Progenitor cell of endocrine pancreas (in vitro differentiated cells): ENCODE measurements at regions not wholly inside any gene's neighbourhood (a gene's known extent, or its start where the extent isn't known, plus 50 kb on each side); places are given as distances from the start of the nearest gene placed in this dataset.

Experiments used
- DNase-seq: peaks from one replicate; pipeline ENCODE4 v3.0.0; 2021; ENCODE audit warnings: low spot score; ENCODE audit not compliant: unreplicated experiment
- H3K27ac Mint-ChIP-seq: 2 replicates; pipeline ENCODE4 v1.8.0; 2021; ENCODE audit warnings: mild to moderate bottlenecking, moderate library complexity, mixed read lengths
- H3K27me3 Mint-ChIP-seq: 2 replicates; pipeline ENCODE4 v1.8.0; 2021; ENCODE audit warnings: mixed read lengths
- H3K36me3 Mint-ChIP-seq: 2 replicates; pipeline ENCODE4 v1.8.0; 2022; ENCODE audit warnings: mixed read lengths; ENCODE audit not compliant: insufficient read depth
- H3K4me1 Mint-ChIP-seq: 2 replicates; pipeline ENCODE4 v1.8.0; 2021; ENCODE audit warnings: low read depth, mixed read lengths
- H3K4me3 Mint-ChIP-seq: 2 replicates; pipeline ENCODE4 v1.8.0; 2021; ENCODE audit warnings: low read depth, mild to moderate bottlenecking, moderate library complexity, mixed read lengths
- H3K9me3 Mint-ChIP-seq: 2 replicates; pipeline ENCODE4 v1.8.0; 2021; ENCODE audit warnings: low read depth, mixed read lengths
- TF ChIP-seq, protein P1 (sequence below): fragments of 200-600 bp; sonication (generic); IDR thresholded peaks from one replicate; pipeline ENCODE4 v1.5.0; 2021; ENCODE audit warnings: antibody characterized with exemption, mild to moderate bottlenecking; ENCODE audit not compliant: unreplicated experiment

DNA sequence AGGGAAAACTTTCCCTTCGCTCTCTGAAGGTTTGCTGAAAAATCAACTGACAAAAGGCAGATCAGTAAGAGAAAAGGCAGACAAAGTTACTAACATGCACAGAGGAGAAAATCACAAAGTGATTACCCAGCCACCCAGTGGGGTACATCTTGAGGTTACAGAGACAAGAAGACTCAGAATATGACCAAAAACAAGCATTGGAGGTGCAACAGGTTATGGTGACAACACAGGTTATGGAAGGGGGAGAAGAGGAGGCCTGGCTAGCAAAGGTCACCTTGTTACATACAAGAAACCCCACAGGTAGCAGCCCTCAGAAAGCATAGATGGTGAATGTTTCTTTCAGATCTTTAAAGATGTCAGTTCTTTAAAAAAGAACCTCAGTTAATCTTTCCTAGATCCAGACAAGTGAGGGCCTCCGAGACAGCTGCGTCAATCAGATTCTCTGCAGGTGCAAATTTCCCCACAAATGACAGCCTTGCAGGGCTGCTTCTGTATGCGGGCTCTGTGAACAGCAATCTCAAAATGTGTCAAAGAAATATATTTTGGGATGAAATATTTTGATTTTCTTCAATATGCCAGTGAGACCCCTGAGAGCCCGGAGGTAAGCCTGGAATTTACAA is 207.6 kb upstream of the RAB4A start:
- Mint-ChIP-seq H3K4me3 (no peak overlapping the region), H3K9me3 (no peaks in the 10 kb centered on the region), H3K27ac (no peak overlapping the region), H3K36me3 (no peaks in the 10 kb centered on the region), H3K27me3 (peaks cover 16% of the 10 kb centered on the region), H3K4me1 (peaks cover 23% of the 10 kb centered on the region)
- TF ChIP-seq, protein P1, sequence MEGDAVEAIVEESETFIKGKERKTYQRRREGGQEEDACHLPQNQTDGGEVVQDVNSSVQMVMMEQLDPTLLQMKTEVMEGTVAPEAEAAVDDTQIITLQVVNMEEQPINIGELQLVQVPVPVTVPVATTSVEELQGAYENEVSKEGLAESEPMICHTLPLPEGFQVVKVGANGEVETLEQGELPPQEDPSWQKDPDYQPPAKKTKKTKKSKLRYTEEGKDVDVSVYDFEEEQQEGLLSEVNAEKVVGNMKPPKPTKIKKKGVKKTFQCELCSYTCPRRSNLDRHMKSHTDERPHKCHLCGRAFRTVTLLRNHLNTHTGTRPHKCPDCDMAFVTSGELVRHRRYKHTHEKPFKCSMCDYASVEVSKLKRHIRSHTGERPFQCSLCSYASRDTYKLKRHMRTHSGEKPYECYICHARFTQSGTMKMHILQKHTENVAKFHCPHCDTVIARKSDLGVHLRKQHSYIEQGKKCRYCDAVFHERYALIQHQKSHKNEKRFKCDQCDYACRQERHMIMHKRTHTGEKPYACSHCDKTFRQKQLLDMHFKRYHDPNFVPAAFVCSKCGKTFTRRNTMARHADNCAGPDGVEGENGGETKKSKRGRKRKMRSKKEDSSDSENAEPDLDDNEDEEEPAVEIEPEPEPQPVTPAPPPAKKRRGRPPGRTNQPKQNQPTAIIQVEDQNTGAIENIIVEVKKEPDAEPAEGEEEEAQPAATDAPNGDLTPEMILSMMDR, result no peak
- no peak for DNase-seq

DNA sequence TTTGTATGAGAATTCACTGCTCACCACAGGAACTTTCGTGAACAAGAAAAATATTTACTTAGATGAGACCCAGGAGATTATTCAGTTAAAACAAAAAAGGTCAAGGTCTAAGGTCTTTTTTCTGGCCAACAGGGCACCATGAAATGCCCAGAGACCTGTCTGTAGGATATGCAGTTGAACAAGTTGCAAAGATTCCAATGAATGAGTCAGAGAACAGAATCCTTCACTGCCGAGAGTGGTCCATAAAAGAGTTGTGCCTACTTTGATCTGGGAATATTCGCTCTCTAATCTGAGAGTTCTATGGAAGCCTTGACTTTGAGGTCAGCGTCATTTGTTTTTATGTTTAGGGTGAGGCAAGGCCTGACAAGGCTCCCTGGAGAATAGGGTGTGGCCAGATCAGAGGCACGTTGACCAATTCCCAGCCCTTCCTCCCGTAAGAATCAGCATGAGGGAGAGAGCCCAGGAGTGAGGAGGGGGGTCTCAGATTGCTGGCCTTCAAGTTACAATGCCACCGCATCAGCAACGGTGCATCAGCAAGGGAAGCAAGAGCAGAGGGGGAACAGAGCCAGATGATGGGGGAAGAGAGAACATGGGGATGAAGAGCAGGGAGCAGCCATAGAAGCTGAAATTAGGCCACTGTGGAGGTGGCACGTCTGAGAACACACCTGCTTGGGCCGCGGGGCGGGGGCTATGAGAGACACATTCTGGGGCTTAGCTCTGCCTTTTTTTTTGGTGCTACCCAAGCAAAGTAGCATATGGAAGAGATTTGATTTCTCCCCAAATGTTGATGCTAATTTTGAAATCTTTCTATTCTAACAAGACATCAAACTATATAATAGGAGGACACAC is 206.4 kb upstream of the RAB4A start:
- TF ChIP-seq, protein P1, result no peak

DNA sequence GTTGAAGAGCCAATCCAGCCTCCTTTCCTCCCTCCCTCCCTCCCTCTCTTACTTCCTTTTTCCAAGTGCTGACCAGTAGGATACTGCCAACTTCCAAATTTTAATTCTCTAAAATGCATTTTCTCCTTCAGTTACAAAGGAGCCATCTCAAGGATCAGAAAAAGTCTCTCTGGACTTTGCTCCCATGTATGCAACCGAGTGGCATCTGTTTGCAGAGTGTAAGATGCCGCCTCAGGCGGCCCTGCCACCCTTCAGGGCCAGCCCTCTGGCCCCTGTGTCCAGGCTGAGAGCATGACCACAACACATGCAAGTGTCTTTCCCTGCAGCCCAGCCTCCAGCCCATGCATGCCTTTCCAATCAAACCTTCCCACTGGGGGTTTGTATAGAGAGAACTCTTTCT is 205.3 kb upstream of the RAB4A start:
- Mint-ChIP-seq H3K27me3 (peaks cover 12% of the 10 kb centered on the region), H3K36me3 (no peaks in the 10 kb centered on the region), H3K9me3 (no peaks in the 10 kb centered on the region), H3K4me3 (no peak overlapping the region), H3K4me1 (peaks cover 16% of the 10 kb centered on the region), H3K27ac (no peak overlapping the region)
- DNase-seq, result no peak
- TF ChIP-seq, protein P1, result no peak

More for the DNA sequence above, 206.4 kb upstream of the RAB4A start:
- peaks cover 13% of the 10 kb centered on the region for H3K27me3 Mint-ChIP-seq
- no peaks in the 10 kb centered on the region for H3K36me3 Mint-ChIP-seq
- H3K27ac Mint-ChIP-seq, result no peak overlapping the region
- DNase-seq, result no peak
- peaks cover 19% of the 10 kb centered on the region for H3K4me1 Mint-ChIP-seq
- H3K9me3 Mint-ChIP-seq, result no peaks in the 10 kb centered on the region
- H3K4me3 Mint-ChIP-seq, result no peak overlapping the region

DNA sequence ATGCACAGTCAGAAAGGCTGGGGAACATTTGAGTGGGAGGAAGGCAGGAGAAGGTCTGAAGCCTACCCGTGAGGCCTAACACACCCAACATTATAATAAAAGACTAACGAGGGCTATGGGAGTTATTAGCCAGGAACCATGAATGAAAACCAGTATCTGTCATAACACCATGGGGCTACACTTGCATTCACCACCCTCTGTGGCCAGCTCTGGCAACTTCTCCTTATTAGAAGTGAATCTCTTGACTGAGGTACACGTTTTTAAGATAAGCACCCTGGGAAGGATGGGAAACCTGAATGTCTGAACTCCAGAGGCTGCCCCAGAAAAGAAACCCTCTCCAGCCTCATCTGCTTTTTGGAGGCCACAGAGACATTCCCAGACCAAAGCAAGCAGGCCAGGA is 204.3 kb upstream of the RAB4A start:
- TF ChIP-seq, protein P1, result no peak
- H3K9me3 Mint-ChIP-seq, result no peaks in the 10 kb centered on the region
- H3K27me3 Mint-ChIP-seq, result peaks cover 12% of the 10 kb centered on the region
- H3K27ac Mint-ChIP-seq, result no peak overlapping the region
- H3K36me3 Mint-ChIP-seq, result no peaks in the 10 kb centered on the region
- H3K4me3 Mint-ChIP-seq, result no peak overlapping the region
- DNase-seq, result no peak
- H3K4me1 Mint-ChIP-seq, result peaks cover 14% of the 10 kb centered on the region

DNA sequence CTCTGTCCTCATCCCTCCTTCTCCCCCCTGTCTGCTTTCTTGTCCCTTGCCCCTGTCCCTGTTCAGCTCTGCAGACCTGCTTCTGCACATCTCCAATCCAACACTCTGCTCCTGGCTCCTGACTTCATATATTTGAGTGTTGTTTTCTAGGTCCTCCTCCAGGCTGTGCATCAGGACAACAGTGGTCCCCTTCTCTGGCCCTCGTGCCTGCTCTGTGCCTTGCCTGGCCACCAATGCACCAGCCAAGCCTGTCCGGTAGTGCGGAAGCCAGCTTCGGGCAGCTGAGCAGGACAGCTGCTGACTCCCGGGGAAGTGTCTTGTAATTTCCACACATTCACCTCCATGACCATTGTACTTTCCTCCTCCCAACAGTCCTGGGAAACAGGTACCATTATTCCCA is 203.4 kb upstream of the RAB4A start:
- TF ChIP-seq, protein P1, result no peak
- Mint-ChIP-seq H3K36me3 (no peaks in the 10 kb centered on the region), H3K27me3 (peaks cover 12% of the 10 kb centered on the region), H3K4me3 (no peak overlapping the region), H3K4me1 (peaks cover 14% of the 10 kb centered on the region), H3K9me3 (no peaks in the 10 kb centered on the region), H3K27ac (no peak overlapping the region)
- no peak for DNase-seq
